ENCODE measurements at regions not wholly inside any gene's neighbourhood (a gene's known extent, or its start where the extent isn't known, plus 50 kb on each side); places are given as distances from the start of the nearest gene placed in this dataset.

- no peaks in the 10 kb centered on the region for H3K9me3 ChIP-seq
- no peaks in the 10 kb centered on the region for H3K9me2 ChIP-seq
- no peaks in the 10 kb centered on the region for H3K27me3 ChIP-seq (ENCODE audit: insufficient read depth)
- no peak for TF ChIP-seq FOXJ3 (CRISPR knock-in tag; IDR thresholded peaks at IDR 0.05)
- TF ChIP-seq FOXM1 (IDR thresholded peaks at IDR 0.05; ENCODE audit: low read depth) = no peak
- TF ChIP-seq MAX (IDR thresholded peaks at IDR 0.05; ENCODE audit: low read depth) = no peak
- no peak for TF ChIP-seq USF2 (IDR thresholded peaks at IDR 0.05; ENCODE audit: borderline replicate concordance, low read depth, low read length)
- no peak for TF ChIP-seq CHD2 (IDR thresholded peaks at IDR 0.05; ENCODE audit: low read length, partially characterized antibody)
- TF ChIP-seq MXI1 (IDR thresholded peaks at IDR 0.05; ENCODE audit: low read depth, low read length) = no peak
- TF ChIP-seq NRF1 (IDR thresholded peaks at IDR 0.05; ENCODE audit: low read depth, low read length) = no peak
- no peak for TF ChIP-seq PBX3 (IDR thresholded peaks at IDR 0.05)
- ChIA-PET POLR2A (no interaction called here), CTCF (no interaction called here)
- H3K4me3 ChIP-seq (ENCODE audit: low read depth in 2 of 2, low read length in 1 of 2) = no peak overlapping the region
- H3K4me1 ChIP-seq (ENCODE audit: control insufficient read depth in 1 of 2, insufficient read depth in 2 of 2, low read depth in 1 of 2, low read length in 1 of 2) = no peaks in the 10 kb centered on the region; a peak in 1 of 4 replicates
- H4K20me1 ChIP-seq (ENCODE audit: insufficient read depth) = no peaks in the 10 kb centered on the region
- H3F3A ChIP-seq (replicated peaks; ENCODE audit: insufficient read depth) = no peaks in the 10 kb centered on the region
- WGBS (ENCODE audit: low lambda C conversion rate) = 6% methylated on average over 4 of the region's 4 CpGs
- no peak overlapping the region for H2AFZ ChIP-seq (ENCODE audit: low read depth)
- no peak for DNase-seq
- H3K9ac ChIP-seq = no peak overlapping the region
- no peaks in the 10 kb centered on the region for H3K79me2 ChIP-seq (ENCODE audit: insufficient read depth)
- no peak overlapping the region for H3K27ac ChIP-seq (ENCODE audit: low read depth in 2 of 2, low read length in 1 of 2)
- no peaks in the 10 kb centered on the region for H3K36me3 ChIP-seq (replicated peaks in 1 of 2; ENCODE audit: control insufficient read depth in 1 of 2, insufficient read depth in 2 of 2, low read length in 1 of 2)
- no peak overlapping the region for H3K4me2 ChIP-seq
Observed at GRCh38 chrX:5753291-5753690, 475.4 kb downstream of the NLGN4X start.

- ChIA-PET POLR2A (no interaction called here), CTCF (no interaction called here)
- no peaks in the 10 kb centered on the region for H3K9me3 ChIP-seq
- no peak for DNase-seq
- H2AFZ ChIP-seq (ENCODE audit: low read depth) = no peak overlapping the region
- no peaks in the 10 kb centered on the region; a peak in 1 of 4 replicates for H3K4me1 ChIP-seq (ENCODE audit: control insufficient read depth in 1 of 2, insufficient read depth in 2 of 2, low read depth in 1 of 2, low read length in 1 of 2)
- TF ChIP-seq CHD2 (IDR thresholded peaks at IDR 0.05; ENCODE audit: low read length, partially characterized antibody) (no peak), RAD21 (IDR thresholded peaks at IDR 0.05; ENCODE audit: low read length) (no peak), ZBTB33 (IDR thresholded peaks at IDR 0.05; ENCODE audit: borderline replicate concordance, low read depth) (no peak), POLR2AphosphoS5 (IDR thresholded peaks at IDR 0.05; ENCODE audit: low read depth, low read length) (no peak), MAX (IDR thresholded peaks at IDR 0.05; ENCODE audit: low read depth) (no peak), RFX5 (IDR thresholded peaks at IDR 0.05; ENCODE audit: low read length) (no peak), GABPA (IDR thresholded peaks at IDR 0.05; ENCODE audit: low read depth) (no peak), USF2 (IDR thresholded peaks at IDR 0.05; ENCODE audit: borderline replicate concordance, low read depth, low read length) (no peak), FOXM1 (IDR thresholded peaks at IDR 0.05; ENCODE audit: low read depth) (no peak), FOSL2 (IDR thresholded peaks at IDR 0.05; ENCODE audit: borderline replicate concordance, low read depth) (no peak), MEF2A (IDR thresholded peaks at IDR 0.05; ENCODE audit: borderline replicate concordance, low read depth) (no peak), SMC3 (IDR thresholded peaks at IDR 0.05; ENCODE audit: low read depth, low read length) (no peak), YY1 (IDR thresholded peaks at IDR 0.05; ENCODE audit: low read depth) (no peak), SIN3A (IDR thresholded peaks at IDR 0.05; ENCODE audit: borderline replicate concordance, low read depth, low read length) (no peak), PBX3 (IDR thresholded peaks at IDR 0.05) (no peak), NRF1 (IDR thresholded peaks at IDR 0.05; ENCODE audit: low read depth, low read length) (no peak)
- no peak overlapping the region for H3K4me3 ChIP-seq (ENCODE audit: low read depth in 2 of 2, low read length in 1 of 2)
- H4K20me1 ChIP-seq (ENCODE audit: insufficient read depth) = no peaks in the 10 kb centered on the region
- no peak overlapping the region for H3K27ac ChIP-seq (ENCODE audit: low read depth in 2 of 2, low read length in 1 of 2)
- H3K27me3 ChIP-seq (ENCODE audit: insufficient read depth) = no peaks in the 10 kb centered on the region
- H3K9me2 ChIP-seq = no peaks in the 10 kb centered on the region
- H3K36me3 ChIP-seq (replicated peaks in 1 of 2; ENCODE audit: control insufficient read depth in 1 of 2, insufficient read depth in 2 of 2, low read length in 1 of 2) = no peaks in the 10 kb centered on the region
- H3K4me2 ChIP-seq = no peak overlapping the region
- H3K79me2 ChIP-seq (ENCODE audit: insufficient read depth) = no peaks in the 10 kb centered on the region
- 18% methylated on average over 1 of the region's 1 CpG for WGBS (ENCODE audit: low lambda C conversion rate)
- no peak overlapping the region for H3K9ac ChIP-seq
- H3F3A ChIP-seq (replicated peaks; ENCODE audit: insufficient read depth) = no peaks in the 10 kb centered on the region
Observed at GRCh38 chrX:5752831-5753230, 475.8 kb downstream of the NLGN4X start.

Data from SK-N-SH (cell line).